Ovary (tissue), 3 donors: ENCODE measurements at regions not wholly inside any gene's neighbourhood (a gene's known extent, or its start where the extent isn't known, plus 50 kb on each side); places are given as distances from the start of the nearest gene placed in this dataset.

Experiments used
- CTCF ChIP-seq, 3 donors: fragments of 450-650 bp in 2 of 3; fragments of 200-600 bp in 1 of 3; IDR thresholded peaks; one replicate each; pipeline versions ENCODE4 v1.5.1 to v1.8.0; 2016 to 2022; ENCODE audit warnings: antibody characterized with exemption in 3 of 3, mild to moderate bottlenecking in 1 of 3
- EP300 ChIP-seq: sonication (generic); formaldehyde crosslinking; IDR thresholded peaks from one replicate; pipeline ENCODE4 v1.6.1; 2017; ENCODE audit warnings: antibody characterized with exemption
- POLR2A ChIP-seq: fragments of 450-650 bp; IDR thresholded peaks from one replicate; pipeline ENCODE4 v1.6.1; 2017; ENCODE audit warnings: antibody characterized with exemption, mild to moderate bottlenecking, moderate library complexity
- donor health status: DM: no; HTN: no; CAD: no.

GRCh38 chr6:101268541-101268940 is 125.0 kb upstream of the GRIK2 start:
- TF ChIP-seq CTCF (IDR thresholded peaks at IDR 0.05) = no peak
- no peak for TF ChIP-seq EP300
- TF ChIP-seq POLR2A = no peak
